HepG2 (cell line): ENCODE measurements at regions not wholly inside any gene's neighbourhood (a gene's known extent, or its start where the extent isn't known, plus 50 kb on each side); places are given as distances from the start of the nearest gene placed in this dataset.
"Not testable (repeated sequence)": the region's sequence is repeated elsewhere in the genome, so short reads cannot be mapped to it uniquely, and the experiment has no call there.

Experiments used
- ATAC-seq: fragments of 200-7000 bp; cut with Tn5 transposase; 3 replicates; pipeline ENCODE4 v1.9.1; 2020; ENCODE audit warnings: mild to moderate bottlenecking, moderate library complexity
- BruUV-seq: library from RNA; stranded (reverse); fragments of 400-500 nt; replicated peaks from 2 replicates; lab custom pipeline; 2021; lab: Mats Ljungman, UMichigan
- CTCF ChIA-PET: fragments of 300-600 bp; formaldehyde crosslinking; extraction: SDS; loops from one replicate; lab custom pipeline; 2021; ENCODE audit warnings: low total read pairs, inconsistent platforms, low intra/inter-chr PET ratio; lab: Yijun Ruan, JAX
- POLR2A ChIA-PET: fragments of 350-600 bp; sonication (Branson Sonifier 250); formaldehyde crosslinking; loops from one replicate; lab custom pipeline; 2020; ENCODE audit warnings: antibody characterized with exemption, inconsistent platforms; lab: Yijun Ruan, JAX
- DNase-seq: peaks from one replicate; pipeline ENCODE4 v3.0.0-alpha.2; 2015; ENCODE audit warnings: low spot score
- FAIRE-seq: peaks from 3 replicates; lab custom pipeline; 2011; peaks lifted over from hg19 to GRCh38; lab: Jason Lieb, UNC
- H2AFZ ChIP-seq: one replicate; pipeline ENCODE4 v1.6.1; 2011; ENCODE audit warnings: low read length, inconsistent platforms
- H3K27ac ChIP-seq: fragments of 300-600 bp; 3 replicates; pipeline ENCODE4 v1.8.0; 2011; ENCODE audit warnings: mixed run types, mild to moderate bottlenecking, mixed read lengths, low read length, inconsistent platforms; ENCODE audit not compliant: insufficient read depth; ENCODE audit errors: extremely low read length
- H3K27me3 ChIP-seq, 2 experiments: fragments of 200-600 bp in 1 of 2; 2 replicates in 1 of 2; 3 replicates in 1 of 2; pipeline versions ENCODE4 v1.6.0 to v1.8.0; 2011; ENCODE audit warnings: low read length in 2 of 2, mild to moderate bottlenecking in 2 of 2, moderate library complexity in 2 of 2, inconsistent platforms in 1 of 2; ENCODE audit not compliant: insufficient read depth in 2 of 2, control insufficient read depth in 1 of 2
- H3K36me3 ChIP-seq, 2 experiments: fragments of 200-600 bp in 1 of 2; replicated peaks in 1 of 2; 2 replicates in 1 of 2; 3 replicates in 1 of 2; pipeline versions ENCODE4 v1.5.1 to v1.8.0; 2011; ENCODE audit warnings: low read length in 2 of 2, inconsistent platforms in 1 of 2; ENCODE audit not compliant: insufficient read depth in 2 of 2, control insufficient read depth in 1 of 2
- H3K4me1 ChIP-seq: 2 replicates; pipeline ENCODE4 v1.5.1; 2012; ENCODE audit warnings: low read length, inconsistent platforms; ENCODE audit not compliant: insufficient read depth
- H3K4me2 ChIP-seq: 2 replicates; pipeline ENCODE4 v1.6.0; 2011; ENCODE audit warnings: low read depth, low read length, inconsistent platforms
- H3K4me3 ChIP-seq, 3 experiments: fragments of 200-600 bp in 1 of 3; sonication (generic), shearing (Covaris generic) in 1 of 3; replicated peaks in 1 of 3; 2 replicates each; pipeline ENCODE4 v1.5.1; 2011 to 2016; ENCODE audit warnings: low read length in 3 of 3, inconsistent platforms in 2 of 3, low read depth in 2 of 3, mild to moderate bottlenecking in 2 of 3, control low read depth in 1 of 3, mixed read lengths in 1 of 3; ENCODE audit not compliant: insufficient read depth in 1 of 3
- H3K79me2 ChIP-seq: one replicate; pipeline ENCODE4 v1.6.1; 2011; ENCODE audit warnings: low read length, inconsistent platforms; ENCODE audit not compliant: insufficient read depth
- H3K9ac ChIP-seq: 2 replicates; pipeline ENCODE4 v1.6.0; 2011; ENCODE audit warnings: mild to moderate bottlenecking, low read depth, low read length, inconsistent platforms; ENCODE audit not compliant: insufficient read depth
- H3K9me3 ChIP-seq: 2 replicates; pipeline ENCODE4 v1.5.1; 2012; ENCODE audit warnings: mild to moderate bottlenecking, low read length
- H4K20me1 ChIP-seq: 2 replicates; pipeline ENCODE4 v1.6.0; 2011; ENCODE audit warnings: inconsistent platforms, mild to moderate bottlenecking, low read length, moderate library complexity; ENCODE audit not compliant: insufficient read depth
- WGBS: methylation state at CpG from one replicate; pipeline ENCODE4 v1.1.6; 2017; ENCODE audit warnings: low lambda C conversion rate; 5-methylcytosine and 5-hydroxymethylcytosine counted together
- in situ Hi-C: cut with HindIII; loops from 2 replicates; pipeline ENCODE4 v1.10.0; 2017; ENCODE audit warnings: low pct_unique_long_range_greater_than_20kb; ENCODE audit not compliant: extremely low pct_ligation_motif_present
- intact Hi-C: fragments of 100-400 bp; cut with micrococcal nuclease; formaldehyde crosslinking; loops from one replicate; pipeline ENCODE4 v1.10.0; 2022; ENCODE audit not compliant: unreplicated experiment

DNA sequence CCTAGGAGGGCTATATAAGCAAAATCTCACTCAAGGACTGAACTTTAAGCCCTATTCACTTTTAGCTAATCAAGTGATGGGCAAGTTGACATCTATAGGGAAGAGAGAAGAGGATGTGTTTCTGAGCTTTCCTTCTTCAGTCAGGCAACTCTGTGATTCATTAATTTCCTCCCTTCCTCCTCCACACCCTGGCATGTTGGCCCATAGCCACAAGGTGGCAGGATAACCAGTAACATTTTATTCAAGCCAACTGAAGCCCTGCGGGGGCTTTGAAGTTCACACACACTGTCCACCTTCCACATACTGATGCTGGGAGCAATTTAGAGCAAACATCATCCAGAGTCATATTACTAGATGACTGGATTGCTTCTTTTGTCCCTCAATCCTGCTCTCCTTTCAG, 111.5 kb upstream of the POTEB3 start:
- H2AFZ ChIP-seq, H3K27me3 ChIP-seq, DNase-seq, H3K4me1 ChIP-seq, intact Hi-C loops, H4K20me1 ChIP-seq, POLR2A ChIA-PET, CTCF ChIA-PET, H3K36me3 ChIP-seq, FAIRE-seq, H3K4me3 ChIP-seq, in situ Hi-C loops, BruUV-seq, H3K9ac ChIP-seq, H3K9me3 ChIP-seq, H3K4me2 ChIP-seq, H3K27ac ChIP-seq, H3K79me2 ChIP-seq: not testable (repeated sequence)
- no CpG with 5 or more reads among the region's 1 CpG for WGBS
- ATAC-seq: peak; percentile 90

DNA sequence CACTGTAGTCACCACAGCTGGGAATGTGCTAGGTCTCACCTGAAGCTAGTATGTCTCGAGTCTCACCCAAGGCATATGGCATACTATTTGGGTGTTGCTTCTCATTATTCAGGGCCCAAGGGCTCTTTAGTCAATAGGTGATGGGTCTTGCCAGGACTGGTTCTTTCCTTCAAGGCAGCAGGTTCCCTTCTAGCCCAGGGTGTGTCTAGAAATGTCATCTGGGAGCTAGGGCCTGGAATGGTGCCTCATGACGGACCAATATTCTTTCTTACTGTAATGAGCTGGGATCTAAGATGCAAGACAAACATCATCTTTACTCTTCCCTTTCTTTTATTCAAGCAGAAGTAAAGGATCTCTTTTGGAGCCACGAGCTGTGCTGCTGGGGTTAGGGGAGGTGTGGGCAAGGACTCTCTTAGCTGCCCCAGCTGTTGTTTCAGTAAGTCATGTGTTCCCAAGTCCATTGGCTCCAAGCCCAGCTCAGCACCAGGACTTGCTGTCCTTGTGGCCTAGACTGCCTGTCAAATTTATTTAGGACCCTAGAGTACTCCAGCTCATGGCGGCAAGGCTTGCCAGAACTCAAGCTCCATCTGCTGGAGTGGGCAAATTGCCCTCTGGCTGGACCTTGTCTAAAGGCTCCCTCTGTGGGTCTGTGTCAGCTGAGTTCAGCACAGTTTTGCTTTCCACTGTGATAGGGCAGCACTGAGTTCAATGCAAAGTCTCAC, 106.0 kb upstream of the POTEB3 start:
- FAIRE-seq, intact Hi-C loops, DNase-seq, POLR2A ChIA-PET, H2AFZ ChIP-seq, H3K9ac ChIP-seq, H3K4me3 ChIP-seq, ATAC-seq, H3K9me3 ChIP-seq, in situ Hi-C loops, H3K4me2 ChIP-seq, CTCF ChIA-PET, H4K20me1 ChIP-seq, BruUV-seq, H3K79me2 ChIP-seq, H3K4me1 ChIP-seq, H3K27me3 ChIP-seq, H3K27ac ChIP-seq, H3K36me3 ChIP-seq: not testable (repeated sequence)
- 0% methylated on average over 2 of the region's 4 CpGs for WGBS

DNA sequence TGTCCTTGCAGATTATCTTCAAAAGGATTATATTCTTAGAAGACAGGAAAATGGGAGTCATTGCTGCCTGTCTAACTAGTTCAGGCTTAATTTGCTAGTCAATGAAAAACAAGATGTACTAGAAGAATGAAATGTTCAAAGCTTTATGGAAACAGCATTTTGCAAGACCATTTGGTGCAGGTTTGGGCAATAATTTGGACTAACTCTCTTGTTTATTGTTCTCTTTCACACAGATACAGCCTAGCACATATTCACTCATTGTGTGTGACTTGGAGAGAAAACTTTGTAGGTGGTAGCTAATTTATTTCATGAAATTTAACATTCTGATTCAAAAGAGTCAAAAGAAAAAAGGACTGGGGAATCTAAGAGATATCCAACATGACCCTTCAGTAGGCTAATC, 92.5 kb upstream of the POTEB3 start:
- H3K27me3 ChIP-seq, H4K20me1 ChIP-seq, H3K9ac ChIP-seq, CTCF ChIA-PET, H3K4me2 ChIP-seq, DNase-seq, BruUV-seq, FAIRE-seq, H2AFZ ChIP-seq, H3K27ac ChIP-seq, POLR2A ChIA-PET, H3K9me3 ChIP-seq, H3K4me1 ChIP-seq, H3K79me2 ChIP-seq, H3K4me3 ChIP-seq, intact Hi-C loops, H3K36me3 ChIP-seq, ATAC-seq, in situ Hi-C loops: not testable (repeated sequence)

DNA sequence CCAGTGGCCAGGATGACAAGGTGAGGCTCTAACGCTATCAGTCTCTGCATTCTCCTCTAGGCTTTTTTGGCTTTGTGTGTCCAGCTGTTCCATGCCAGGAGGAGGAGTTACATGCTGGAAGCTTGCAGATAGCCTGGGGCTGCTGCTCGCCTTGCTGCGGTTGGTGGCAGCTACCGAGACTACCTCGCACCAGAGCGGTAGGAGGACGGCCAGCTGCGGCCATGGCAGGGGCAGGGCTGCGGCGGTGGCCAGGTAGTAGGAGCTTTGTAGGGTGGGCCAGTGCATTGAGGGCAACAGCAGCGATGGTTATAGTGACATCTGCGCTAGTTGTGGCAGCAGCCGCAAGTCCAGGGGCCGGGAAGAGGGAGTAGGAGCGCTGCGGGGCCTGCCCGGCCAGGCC, 75.9 kb upstream of the POTEB3 start:
- H2AFZ ChIP-seq, ATAC-seq, BruUV-seq, H3K36me3 ChIP-seq, H3K4me2 ChIP-seq, CTCF ChIA-PET, FAIRE-seq, H4K20me1 ChIP-seq, DNase-seq, H3K27ac ChIP-seq, H3K9me3 ChIP-seq, H3K79me2 ChIP-seq, H3K4me1 ChIP-seq, intact Hi-C loops, H3K4me3 ChIP-seq, POLR2A ChIA-PET, in situ Hi-C loops, H3K27me3 ChIP-seq, H3K9ac ChIP-seq: not testable (repeated sequence)
- WGBS: no CpG with 5 or more reads among the region's 17 CpGs
